ENCODE measurements at regions not wholly inside any gene's neighbourhood (a gene's known extent, or its start where the extent isn't known, plus 50 kb on each side); places are given as distances from the start of the nearest gene placed in this dataset.
A peak's percentile ranks its signal among the peaks of the same experiment; 100 is the strongest.
"Not testable (repeated sequence)": the region's sequence is repeated elsewhere in the genome, so short reads cannot be mapped to it uniquely, and the experiment has no call there.

- no peak for FAIRE-seq
- no peak for DNase-seq (ENCODE audit: insufficient read length, low spot score)
Observed at GRCh38 chr2:10223471-10223870, 79.2 kb upstream of the HPCAL1 start.

GRCh38 chr2:10223932-10224720 is 78.6 kb upstream of the HPCAL1 start:
- FAIRE-seq (no peak), DNase-seq (ENCODE audit: insufficient read length, low spot score) (no peak)

GRCh38 chr2:10224734-10225133 is 78.0 kb upstream of the HPCAL1 start:
- DNase-seq (ENCODE audit: insufficient read length, low spot score) (no peak), FAIRE-seq (no peak)

GRCh38 chr2:10225291-10226037 is 77.2 kb upstream of the HPCAL1 start:
- FAIRE-seq (no peak), DNase-seq (ENCODE audit: insufficient read length, low spot score) (no peak)

GRCh38 chr2:10226038-10226724 is 76.5 kb upstream of the HPCAL1 start:
- no peak for DNase-seq (ENCODE audit: insufficient read length, low spot score)
- FAIRE-seq, result no peak

- FAIRE-seq (no peak), DNase-seq (ENCODE audit: insufficient read length, low spot score) (no peak)
Observed at GRCh38 chr2:10228611-10229365, 73.9 kb upstream of the HPCAL1 start.

- DNase-seq (ENCODE audit: insufficient read length, low spot score), result no peak
- FAIRE-seq, result no peak
Observed at GRCh38 chr2:10229462-10230099, 73.1 kb upstream of the HPCAL1 start.

- DNase-seq (ENCODE audit: insufficient read length, low spot score) (no peak), FAIRE-seq (no peak)
Observed at GRCh38 chr2:10230499-10230898, 72.2 kb upstream of the HPCAL1 start.

GRCh38 chr2:10230921-10231320 is 71.8 kb upstream of the HPCAL1 start:
- FAIRE-seq; DNase-seq (ENCODE audit: insufficient read length, low spot score): not testable (repeated sequence)

GRCh38 chr2:10231551-10232085 is 71.1 kb upstream of the HPCAL1 start:
- FAIRE-seq (no peak), DNase-seq (ENCODE audit: insufficient read length, low spot score) (no peak)

- FAIRE-seq (no peak), DNase-seq (ENCODE audit: insufficient read length, low spot score) (no peak)
Observed at GRCh38 chr2:10232096-10232815, 70.4 kb upstream of the HPCAL1 start.

- FAIRE-seq, result peak; percentile 98
Observed at GRCh38 chr2:10233131-10234012, 69.3 kb upstream of the HPCAL1 start.

GRCh38 chr2:10234013-10234306 is 68.7 kb upstream of the HPCAL1 start:
- FAIRE-seq, result no peak
- DNase-seq (ENCODE audit: insufficient read length, low spot score), result no peak

More at GRCh38 chr2:10233131-10234012, 69.3 kb upstream of the HPCAL1 start:
- no peak for DNase-seq (ENCODE audit: insufficient read length, low spot score)

- no peak for FAIRE-seq
Observed at GRCh38 chr2:10234409-10235094, 68.2 kb upstream of the HPCAL1 start.

GRCh38 chr2:10235099-10235908 is 67.4 kb upstream of the HPCAL1 start:
- FAIRE-seq (no peak), DNase-seq (ENCODE audit: insufficient read length, low spot score) (no peak)

More at GRCh38 chr2:10234409-10235094, 68.2 kb upstream of the HPCAL1 start:
- DNase-seq (ENCODE audit: insufficient read length, low spot score), result no peak

GRCh38 chr2:10235909-10236550 is 66.7 kb upstream of the HPCAL1 start:
- DNase-seq (ENCODE audit: insufficient read length, low spot score) (no peak), FAIRE-seq (no peak)
